NCI-H526 treated with DMSO at 0.1 percent for 48 hours (cell line): ENCODE measurements at regions not wholly inside any gene's neighbourhood (a gene's known extent, or its start where the extent isn't known, plus 50 kb on each side); places are given as distances from the start of the nearest gene placed in this dataset.
A peak's percentile ranks its signal among the peaks of the same experiment; 100 is the strongest.
"Not testable (repeated sequence)": the region's sequence is repeated elsewhere in the genome, so short reads cannot be mapped to it uniquely, and the experiment has no call there.

Experiments
- DNase-seq: peaks from one replicate; lab custom pipeline; 2025; lab: John Stamatoyannopoulos, UW

DNA sequence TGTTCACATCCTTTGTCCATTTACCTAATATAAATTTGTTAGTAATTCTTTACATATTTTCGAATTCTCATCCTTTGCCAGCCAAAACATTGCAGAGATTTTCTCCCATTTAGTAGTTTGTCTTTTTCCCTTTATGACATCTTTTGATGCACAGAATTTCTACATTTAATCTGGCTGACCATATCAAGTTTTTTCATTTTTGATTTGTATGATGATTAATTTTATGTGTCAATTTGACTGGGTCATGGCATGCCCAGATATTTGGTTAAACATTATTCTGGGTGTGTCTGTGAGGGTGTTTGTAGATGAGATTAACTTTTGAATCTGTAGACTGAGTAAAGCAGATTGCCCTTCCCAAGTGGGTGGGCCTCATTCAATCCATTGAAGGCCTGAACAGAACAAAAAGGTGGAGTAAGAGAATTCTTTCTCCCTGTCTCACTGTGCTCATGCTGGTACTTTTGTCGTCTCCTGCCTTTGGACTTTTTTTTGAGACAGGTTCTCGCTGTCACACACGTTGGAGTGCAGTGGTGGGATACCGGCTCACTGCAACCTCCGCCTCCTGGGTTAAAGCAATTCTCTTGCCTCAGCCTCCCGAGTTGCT lies 72.1 kb upstream of the EPB41L1 start:
- no peak for DNase-seq

DNA sequence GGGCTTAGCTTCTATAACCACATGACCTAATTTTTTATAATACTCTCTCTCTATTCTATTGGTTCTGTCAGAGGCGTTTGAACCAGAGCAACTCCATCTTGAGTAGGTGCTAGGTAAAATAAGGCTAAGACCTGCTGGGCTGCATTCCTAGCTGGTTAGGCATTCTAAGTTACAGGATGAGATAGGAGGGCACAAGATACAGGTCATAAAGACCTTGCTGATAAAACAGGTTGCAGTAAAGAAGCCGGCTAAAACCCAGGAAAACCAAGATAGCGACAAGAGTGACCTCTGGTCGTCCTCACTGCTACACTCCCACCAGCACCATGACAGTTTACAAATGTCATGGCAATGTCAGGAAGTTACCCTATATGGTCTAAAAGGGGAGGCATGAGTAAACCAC lies 71.3 kb upstream of the EPB41L1 start:
- not testable (repeated sequence) for DNase-seq

DNA sequence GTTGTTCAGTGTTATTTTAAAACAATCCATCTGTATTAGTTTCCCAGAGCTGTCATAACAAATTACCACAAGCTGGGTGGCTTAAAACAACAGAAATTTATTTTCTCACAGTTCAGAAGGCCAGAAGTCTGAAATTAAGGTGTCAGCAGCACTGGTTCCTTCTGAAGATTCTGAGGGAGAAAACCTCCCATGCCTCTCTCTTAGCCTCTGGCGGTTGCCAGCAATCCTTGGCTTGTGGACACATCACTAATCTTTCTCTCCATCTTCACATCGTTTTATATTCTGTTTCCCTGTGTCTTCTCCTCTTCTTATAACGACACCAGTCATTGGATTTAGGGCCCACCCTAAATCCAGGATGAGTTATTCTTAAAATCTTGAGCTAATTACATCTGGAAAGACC lies 70.2 kb upstream of the EPB41L1 start:
- no peak for DNase-seq

DNA sequence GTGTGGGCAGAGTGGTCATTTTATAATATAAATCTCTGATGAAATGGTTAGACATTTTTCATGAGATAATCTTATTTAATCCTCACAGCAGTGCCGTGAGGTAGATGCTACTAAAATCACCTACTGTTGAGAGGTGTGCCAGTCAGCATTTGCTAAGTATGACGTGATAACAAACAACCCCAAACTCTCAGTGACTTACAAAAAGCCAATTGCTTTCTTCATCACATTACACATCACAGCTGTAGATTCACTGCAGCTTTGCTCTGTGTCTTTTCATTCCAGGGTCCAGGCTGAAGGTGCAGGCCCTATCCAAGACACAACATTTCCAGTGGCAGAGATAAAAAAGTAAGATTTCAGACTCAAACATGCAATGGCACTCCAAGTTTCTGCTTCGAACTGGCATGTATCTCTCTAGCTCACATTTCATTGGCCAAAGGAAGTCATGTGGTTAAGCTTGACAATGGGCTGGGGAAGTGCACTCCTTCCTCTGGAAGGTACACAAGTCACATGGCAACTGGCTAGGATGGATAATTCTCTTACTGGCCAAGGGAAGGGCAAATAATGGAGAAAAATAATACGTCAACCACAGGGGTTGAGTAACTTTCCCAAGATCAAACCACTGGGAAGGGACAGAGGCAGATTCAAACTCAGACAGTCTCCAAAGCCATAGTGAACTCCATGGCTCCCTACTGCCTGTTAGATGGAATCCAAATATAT lies 69.5 kb upstream of the EPB41L1 start:
- DNase-seq: no peak

DNA sequence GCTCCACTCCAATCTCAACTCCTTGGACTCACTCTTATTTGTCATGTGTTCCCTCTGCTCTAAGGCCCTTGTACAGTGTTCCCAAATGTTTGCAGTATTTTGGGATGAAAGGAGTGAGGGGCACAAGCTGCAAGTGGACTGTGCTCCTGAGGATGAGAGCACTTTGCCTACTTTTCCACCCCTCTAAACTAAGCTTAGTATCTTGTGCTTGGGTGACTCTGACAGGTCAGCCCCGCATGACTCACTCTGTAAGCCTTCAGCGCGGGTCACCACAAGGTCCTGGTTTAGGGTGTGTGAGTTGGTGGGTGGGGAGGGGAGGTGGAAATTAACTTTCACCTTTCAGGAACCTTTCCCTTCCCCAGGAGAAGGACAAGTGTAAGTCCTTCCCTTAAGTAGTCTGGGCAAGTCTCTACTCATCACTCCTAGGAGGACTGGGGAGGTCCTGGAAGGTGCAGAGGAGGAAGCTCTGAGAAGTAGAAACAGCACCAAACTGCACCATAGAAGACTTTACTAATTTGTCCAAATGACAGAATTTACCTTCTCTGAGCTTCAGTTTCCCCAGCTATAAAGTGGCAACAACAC lies 68.8 kb upstream of the EPB41L1 start:
- no peak for DNase-seq

GRCh38 chr20:36086767-36087166 lies 67.8 kb upstream of the EPB41L1 start:
- no peak for DNase-seq

GRCh38 chr20:36090223-36090622 lies 64.3 kb upstream of the EPB41L1 start:
- DNase-seq: no peak

- no peak for DNase-seq
Observed at GRCh38 chr20:36091561-36092397, 62.8 kb upstream of the EPB41L1 start.

DNA sequence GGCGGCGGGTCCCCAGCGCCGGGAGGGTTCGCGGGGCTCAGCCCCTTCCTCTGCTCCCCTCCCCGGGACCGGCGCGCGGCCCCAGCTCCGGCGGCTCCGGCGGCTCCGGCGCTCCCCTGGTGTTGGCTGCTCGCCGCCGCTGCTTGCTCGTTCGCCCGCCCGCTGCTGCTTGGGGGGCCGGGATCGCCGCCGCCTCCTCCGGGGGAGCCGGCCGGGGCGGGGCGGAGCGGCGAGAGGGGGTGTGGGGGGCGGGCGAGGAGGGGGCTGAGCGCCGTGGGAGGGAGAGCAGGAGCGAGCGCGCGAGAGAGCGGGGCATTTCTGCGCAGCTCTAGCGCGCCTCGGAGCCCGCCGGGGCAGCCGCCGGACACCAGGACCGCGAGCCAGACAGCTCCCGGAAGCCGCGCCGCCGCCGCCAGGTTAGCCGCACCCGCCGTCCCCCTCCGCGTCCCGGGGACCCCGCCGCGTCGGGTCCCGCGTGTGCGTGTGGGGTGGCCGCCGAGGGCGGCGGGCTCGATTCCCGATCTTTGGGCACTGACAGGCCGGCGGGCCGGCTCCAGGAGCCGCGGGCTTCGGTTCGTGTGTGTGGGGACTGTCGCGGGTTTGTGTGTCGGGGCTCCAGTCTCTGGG lies 62.0 kb upstream of the EPB41L1 start:
- no peak for DNase-seq

GRCh38 chr20:36093025-36093803 lies 61.3 kb upstream of the EPB41L1 start:
- DNase-seq: peak; percentile 42

- DNase-seq: peak; percentile 18
Observed at GRCh38 chr20:36093804-36094145, 60.8 kb upstream of the EPB41L1 start.

DNA sequence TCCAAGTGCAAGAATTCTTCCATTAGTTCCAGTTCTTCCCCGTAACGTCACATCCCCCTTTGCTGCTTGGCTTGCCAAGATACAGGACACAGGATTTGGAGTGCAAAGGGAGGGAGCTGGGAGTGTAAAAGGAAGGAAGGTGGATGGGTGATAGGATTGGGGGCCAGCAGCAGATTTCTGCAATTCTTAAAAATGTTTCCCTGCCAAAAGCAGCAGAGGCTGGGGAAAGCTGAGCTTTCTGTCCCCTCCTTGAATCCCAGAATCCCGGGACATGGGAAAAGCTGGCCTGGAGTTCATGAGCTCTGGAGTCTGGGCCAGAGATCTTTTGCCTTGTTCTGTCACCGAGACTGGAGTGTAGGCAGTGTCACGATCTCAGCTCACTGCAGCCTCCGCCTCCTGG lies 60.0 kb upstream of the EPB41L1 start:
- DNase-seq: no peak

DNA sequence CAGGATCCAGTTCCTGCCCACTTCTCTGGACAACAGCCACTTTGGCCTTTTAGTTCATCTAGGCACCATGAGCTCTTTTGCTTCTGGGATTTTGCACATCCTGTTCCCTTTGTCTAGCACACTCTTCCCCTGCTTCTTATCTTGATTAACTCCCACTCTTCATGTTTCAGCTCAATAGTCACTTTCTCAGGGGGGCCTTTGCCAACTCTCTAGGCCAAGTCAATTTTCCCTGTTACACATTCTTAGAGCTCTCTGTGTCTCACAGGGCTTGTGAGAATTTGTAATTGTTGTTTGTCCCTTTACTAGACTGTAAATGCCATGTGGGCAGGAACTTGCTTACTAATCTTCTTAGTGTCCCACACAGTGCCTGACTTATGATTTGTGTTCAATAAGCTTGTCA lies 58.1 kb upstream of the EPB41L1 start:
- no peak for DNase-seq

DNA sequence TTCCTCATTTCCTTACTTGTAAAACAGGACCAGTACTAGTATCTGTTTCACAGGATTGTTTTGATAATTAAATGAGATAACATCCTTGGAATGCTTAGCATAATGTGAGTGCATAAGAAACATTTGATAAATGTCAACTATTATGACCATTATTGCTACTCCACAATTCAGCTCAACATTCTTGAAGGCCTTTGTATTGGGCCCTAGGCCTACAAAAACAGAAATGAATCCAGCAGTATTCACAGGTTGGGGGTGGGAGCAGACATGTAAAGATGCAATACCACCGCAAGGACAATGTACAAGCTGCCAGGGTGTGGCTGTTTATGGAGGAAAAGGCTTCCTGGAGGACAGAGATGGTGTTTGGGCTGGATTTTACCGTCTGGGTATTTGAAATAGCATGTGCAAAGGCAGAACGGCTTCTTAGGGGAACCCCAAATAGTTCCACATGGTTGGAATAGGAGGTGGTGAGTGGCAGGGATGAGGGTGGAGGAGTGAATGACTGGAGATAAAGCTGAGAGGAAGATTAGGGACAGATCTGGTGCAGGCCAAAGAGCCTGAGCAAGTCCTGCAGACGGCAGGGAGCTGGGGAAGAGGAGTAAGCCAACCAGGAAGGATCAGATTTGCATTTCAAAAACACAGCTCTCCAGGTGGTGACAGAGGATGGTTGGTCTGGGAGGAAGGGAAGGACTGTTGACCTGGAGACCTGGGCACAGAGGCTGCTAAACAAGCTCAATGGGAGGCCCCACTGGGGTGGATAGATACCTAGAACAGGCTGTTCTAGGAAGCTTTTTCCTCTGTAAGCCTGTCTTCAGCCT lies 57.0 kb upstream of the EPB41L1 start:
- DNase-seq: peak; percentile 67

GRCh38 chr20:36098364-36098763 lies 56.2 kb upstream of the EPB41L1 start:
- no peak for DNase-seq

- no peak for DNase-seq
Observed at GRCh38 chr20:36099106-36099505, 55.4 kb upstream of the EPB41L1 start.

DNA sequence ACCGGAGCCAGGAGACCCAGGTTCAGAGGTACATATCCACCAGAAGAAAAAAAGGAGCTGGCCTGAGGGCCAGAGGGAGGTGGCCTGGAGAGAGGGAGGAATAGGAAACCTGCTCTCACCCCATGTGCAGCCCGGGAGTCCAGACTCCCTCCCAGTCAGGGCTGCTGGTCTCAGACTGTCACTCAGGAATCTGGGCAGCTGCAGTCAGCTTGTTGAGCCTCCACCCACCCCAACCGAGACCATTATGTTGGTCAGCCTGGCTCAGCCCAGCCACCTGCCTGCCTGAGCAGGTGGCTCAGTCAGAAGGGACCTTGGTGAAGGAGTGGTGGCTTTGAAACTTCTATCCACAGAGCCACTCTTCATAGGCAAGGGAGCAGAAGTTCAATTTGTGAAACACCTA lies 53.3 kb upstream of the EPB41L1 start:
- DNase-seq: no peak

GRCh38 chr20:36102306-36102705 lies 52.2 kb upstream of the EPB41L1 start:
- DNase-seq: no peak

DNA sequence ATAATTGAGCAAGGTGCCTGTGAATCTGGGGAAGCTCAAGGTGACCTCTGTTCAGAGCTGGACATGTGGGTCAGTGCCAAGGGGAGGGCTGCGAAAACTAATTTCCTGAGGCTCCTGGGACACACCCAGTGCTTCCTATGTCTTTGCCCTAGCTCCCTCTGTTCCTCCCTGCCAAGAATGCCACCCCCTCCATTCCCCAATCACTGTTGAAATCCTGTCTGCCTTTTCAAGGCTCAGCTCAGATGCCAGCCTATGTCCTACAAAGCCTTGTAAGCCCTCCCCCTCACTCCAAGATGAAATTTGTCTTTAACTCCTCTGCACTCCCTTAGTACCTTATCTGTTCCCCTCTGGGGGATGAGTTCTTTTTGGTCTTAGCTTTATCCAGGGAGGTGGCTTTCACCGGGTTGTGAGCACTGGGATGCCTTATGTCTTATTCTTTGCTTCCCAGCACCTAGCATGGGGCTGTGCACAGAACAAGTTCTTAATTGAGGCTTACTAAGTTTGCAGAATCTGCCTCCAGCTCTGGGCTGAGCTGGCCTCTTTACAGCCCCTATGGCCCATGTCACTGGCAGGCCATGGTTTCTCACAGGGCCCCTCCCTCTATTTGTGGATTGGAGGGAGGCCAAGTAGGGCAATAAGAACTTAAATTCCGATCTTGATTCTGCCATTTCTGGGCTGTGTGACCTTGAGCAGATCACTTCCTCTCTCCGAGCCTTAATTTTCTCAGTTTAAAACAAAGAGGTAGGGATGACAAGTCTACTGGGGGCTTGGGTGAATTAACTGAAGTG lies 51.5 kb upstream of the EPB41L1 start:
- no peak for DNase-seq

- no peak for DNase-seq
Observed at GRCh38 chr20:36104244-36104643, 50.3 kb upstream of the EPB41L1 start.
